PC-9 (cell line): ENCODE measurements at regions not wholly inside any gene's neighbourhood (a gene's known extent, or its start where the extent isn't known, plus 50 kb on each side); places are given as distances from the start of the nearest gene placed in this dataset.

Experiments
- BruUV-seq: library from RNA; stranded (reverse); fragments of 400-500 nt; replicated peaks from 2 replicates; lab custom pipeline; 2021; lab: Mats Ljungman, UMichigan
- CTCF ChIA-PET: fragments of 300-600 bp; sonication (Branson Sonifier 250); formaldehyde crosslinking; loops from one replicate; lab custom pipeline; 2022; ENCODE audit warnings: antibody characterized with exemption; lab: Charles Lee
- POLR2A ChIA-PET: fragments of 300-600 bp; sonication (Branson Sonifier 250); formaldehyde crosslinking; loops from one replicate; lab custom pipeline; 2022; ENCODE audit warnings: antibody characterized with exemption; ENCODE audit not compliant: unreplicated experiment; lab: Charles Lee
- DNase-seq, 2 experiments: peaks; one replicate each; pipeline versions ENCODE4 v3.0.0 to v3.0.0-alpha.2; 2015 to 2022; ENCODE audit warnings: mixed read lengths in 1 of 2
- H2AFZ ChIP-seq: fragments of 200-600 bp; sonication (generic); 2 replicates; pipeline ENCODE4 v1.8.1; 2017; ENCODE audit warnings: antibody characterized with exemption
- H3F3A ChIP-seq: fragments of 200-600 bp; sonication (generic); 2 replicates; pipeline ENCODE4 v1.8.1; 2017; ENCODE audit warnings: antibody characterized with exemption, mild to moderate bottlenecking, low read depth; ENCODE audit not compliant: insufficient read depth
- H3K27ac ChIP-seq: fragments of 200-600 bp; sonication (generic); 2 replicates; pipeline ENCODE4 v1.6.1; 2016; ENCODE audit warnings: mixed run types
- H3K27me3 ChIP-seq: fragments of 200-600 bp; sonication (generic); 2 replicates; pipeline ENCODE4 v1.6.1; 2016; ENCODE audit warnings: low read depth, mixed run types; ENCODE audit not compliant: insufficient read depth
- H3K36me3 ChIP-seq: fragments of 200-600 bp; sonication (generic); 2 replicates; pipeline ENCODE4 v1.6.1; 2016; ENCODE audit warnings: low read depth, mixed run types
- H3K4me1 ChIP-seq: fragments of 200-600 bp; sonication (generic); replicated peaks from 2 replicates; pipeline ENCODE4 v1.6.1; 2016; ENCODE audit warnings: mixed run types; ENCODE audit not compliant: insufficient read depth
- H3K4me2 ChIP-seq: fragments of 200-600 bp; sonication (generic); 2 replicates; pipeline ENCODE4 v1.6.1; 2017; ENCODE audit warnings: mixed run types
- H3K4me3 ChIP-seq: fragments of 200-600 bp; sonication (generic); 2 replicates; pipeline ENCODE4 v1.6.1; 2016; ENCODE audit warnings: mixed run types
- H3K79me2 ChIP-seq: fragments of 200-600 bp; sonication (generic); 2 replicates; pipeline ENCODE4 v1.6.1; 2017; ENCODE audit warnings: low read depth, mixed run types
- H3K9me2 ChIP-seq: fragments of 200-600 bp; sonication (generic); 2 replicates; pipeline ENCODE4 v1.8.1; 2017; ENCODE audit warnings: mild to moderate bottlenecking; ENCODE audit not compliant: insufficient read depth
- H3K9me3 ChIP-seq: fragments of 200-600 bp; sonication (generic); 2 replicates; pipeline ENCODE4 v1.8.1; 2016; ENCODE audit warnings: low read depth; ENCODE audit not compliant: insufficient read depth
- H4K20me1 ChIP-seq: fragments of 200-600 bp; sonication (generic); 2 replicates; pipeline ENCODE4 v1.8.1; 2017; ENCODE audit not compliant: insufficient read depth
- EZH2 ChIP-seq: fragments of 200-600 bp; sonication (generic); IDR thresholded peaks from 2 replicates; pipeline ENCODE4 v1.8.0; 2017; ENCODE audit warnings: antibody characterized with exemption, low read depth
- intact Hi-C: fragments of 100-400 bp; cut with micrococcal nuclease; formaldehyde crosslinking; loops from one replicate; pipeline ENCODE4 v1.10.0; 2022; ENCODE audit not compliant: unreplicated experiment
- TF ChIP-seq, protein P1 (sequence below): fragments of 200-600 bp; sonication (generic); conservative IDR thresholded peaks from 2 replicates; pipeline ENCODE4 v1.6.1; 2017; ENCODE audit warnings: mixed run types, antibody characterized with exemption, mild to moderate bottlenecking, moderate library complexity

DNA sequence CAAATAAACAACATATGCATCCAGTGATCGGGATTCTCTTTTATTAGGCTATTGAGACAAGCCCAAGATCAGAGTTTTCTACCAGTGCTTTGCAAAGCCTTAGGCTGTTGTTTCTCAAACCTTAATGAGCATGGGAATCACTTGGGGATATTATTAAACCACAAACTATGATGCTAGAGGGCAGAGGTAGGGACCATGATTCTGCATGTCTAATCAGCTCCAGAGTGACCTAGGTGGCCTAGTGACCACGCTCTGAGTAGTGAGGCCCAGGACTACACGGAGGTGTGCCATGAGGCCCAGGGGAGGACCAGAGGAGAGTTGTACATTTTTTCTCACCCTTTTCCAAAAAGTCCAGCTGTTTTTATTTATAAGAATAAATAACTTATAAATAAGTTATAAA, 298.5 kb upstream of the TLE4 start:
- no peaks in the 10 kb centered on the region for H3K36me3 ChIP-seq
- intact Hi-C loops: no loop called here
- no peak overlapping the region for H3K4me3 ChIP-seq
- H2AFZ ChIP-seq: no peak overlapping the region
- H3K9me2 ChIP-seq: no peaks in the 10 kb centered on the region
- H3K9me3 ChIP-seq: no peaks in the 10 kb centered on the region
- H4K20me1 ChIP-seq: no peaks in the 10 kb centered on the region
- DNase-seq: no peak
- CTCF ChIA-PET: no interaction called here
- no peaks in the 10 kb centered on the region for H3F3A ChIP-seq
- H3K4me2 ChIP-seq: no peak overlapping the region
- POLR2A ChIA-PET: no interaction called here
- no peak overlapping the region for H3K27ac ChIP-seq
- no peak for TF ChIP-seq EZH2
- TF ChIP-seq, protein P1, sequence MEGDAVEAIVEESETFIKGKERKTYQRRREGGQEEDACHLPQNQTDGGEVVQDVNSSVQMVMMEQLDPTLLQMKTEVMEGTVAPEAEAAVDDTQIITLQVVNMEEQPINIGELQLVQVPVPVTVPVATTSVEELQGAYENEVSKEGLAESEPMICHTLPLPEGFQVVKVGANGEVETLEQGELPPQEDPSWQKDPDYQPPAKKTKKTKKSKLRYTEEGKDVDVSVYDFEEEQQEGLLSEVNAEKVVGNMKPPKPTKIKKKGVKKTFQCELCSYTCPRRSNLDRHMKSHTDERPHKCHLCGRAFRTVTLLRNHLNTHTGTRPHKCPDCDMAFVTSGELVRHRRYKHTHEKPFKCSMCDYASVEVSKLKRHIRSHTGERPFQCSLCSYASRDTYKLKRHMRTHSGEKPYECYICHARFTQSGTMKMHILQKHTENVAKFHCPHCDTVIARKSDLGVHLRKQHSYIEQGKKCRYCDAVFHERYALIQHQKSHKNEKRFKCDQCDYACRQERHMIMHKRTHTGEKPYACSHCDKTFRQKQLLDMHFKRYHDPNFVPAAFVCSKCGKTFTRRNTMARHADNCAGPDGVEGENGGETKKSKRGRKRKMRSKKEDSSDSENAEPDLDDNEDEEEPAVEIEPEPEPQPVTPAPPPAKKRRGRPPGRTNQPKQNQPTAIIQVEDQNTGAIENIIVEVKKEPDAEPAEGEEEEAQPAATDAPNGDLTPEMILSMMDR: no peak
- BruUV-seq: no TSS peak
- no peaks in the 10 kb centered on the region for H3K79me2 ChIP-seq
- no peaks in the 10 kb centered on the region for H3K4me1 ChIP-seq
- peaks cover 4% of the 10 kb centered on the region; the same call in 1 of the 2 replicates for H3K27me3 ChIP-seq

GRCh38 chr9:79279356-79279755, 292.4 kb upstream of the TLE4 start:
- peaks cover 13% of the 10 kb centered on the region; the same call in 1 of the 2 replicates for H3K27me3 ChIP-seq
- H3K4me1 ChIP-seq: no peaks in the 10 kb centered on the region
- no peak for TF ChIP-seq EZH2
- TF ChIP-seq, protein P1: no peak
- H3K27ac ChIP-seq: no peak overlapping the region
- H3K79me2 ChIP-seq: no peaks in the 10 kb centered on the region
- ChIA-PET POLR2A (no interaction called here), CTCF (no interaction called here)
- no peaks in the 10 kb centered on the region for H4K20me1 ChIP-seq
- no peaks in the 10 kb centered on the region for H3F3A ChIP-seq
- no peak for DNase-seq
- intact Hi-C loops: no loop called here
- no peak overlapping the region for H3K4me2 ChIP-seq
- H3K4me3 ChIP-seq: no peak overlapping the region
- no peaks in the 10 kb centered on the region for H3K9me3 ChIP-seq
- no peak overlapping the region for H2AFZ ChIP-seq
- H3K36me3 ChIP-seq: no peaks in the 10 kb centered on the region
- no peaks in the 10 kb centered on the region for H3K9me2 ChIP-seq
- BruUV-seq: no TSS peak

DNA sequence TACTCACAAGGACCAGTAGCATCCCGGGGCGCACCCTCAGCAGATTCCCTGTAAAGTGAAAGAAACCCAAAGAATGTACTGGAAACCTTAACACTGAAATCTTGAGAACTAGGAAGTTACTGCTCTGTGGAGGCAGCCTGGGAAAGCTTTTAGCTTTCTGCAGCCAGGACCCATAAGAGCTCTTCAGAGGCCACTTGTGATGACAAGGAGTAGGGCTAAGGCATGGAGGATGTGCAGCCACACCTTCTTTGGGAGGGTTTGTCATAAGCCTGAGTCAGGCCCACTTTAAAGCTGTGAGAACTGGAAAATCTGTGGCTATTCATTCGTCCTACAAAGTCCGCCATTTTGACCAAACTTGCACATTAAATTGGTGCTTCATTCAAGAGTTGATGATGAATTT, 291.1 kb upstream of the TLE4 start:
- Histone ChIP-seq H3K4me2 (no peak overlapping the region), H2AFZ (no peak overlapping the region), H3K79me2 (no peaks in the 10 kb centered on the region), H3K9me2 (no peaks in the 10 kb centered on the region), H3K9me3 (no peaks in the 10 kb centered on the region), H3K4me1 (no peaks in the 10 kb centered on the region), H3K27me3 (peaks cover 13% of the 10 kb centered on the region; the same call in 1 of the 2 replicates), H3K27ac (no peak overlapping the region), H3F3A (no peaks in the 10 kb centered on the region), H4K20me1 (no peaks in the 10 kb centered on the region), H3K4me3 (no peak overlapping the region), H3K36me3 (no peaks in the 10 kb centered on the region)
- TF ChIP-seq EZH2: no peak
- TF ChIP-seq, protein P1: no peak
- ChIA-PET POLR2A (no interaction called here), CTCF (no interaction called here)
- no TSS peak for BruUV-seq
- no peak for DNase-seq
- intact Hi-C loops: no loop called here
